Ovary (tissue), 3 donors: ENCODE measurements at regions not wholly inside any gene's neighbourhood (a gene's known extent, or its start where the extent isn't known, plus 50 kb on each side); places are given as distances from the start of the nearest gene placed in this dataset.

Experiments
- CTCF ChIP-seq, 3 donors: fragments of 450-650 bp in 2 of 3; fragments of 200-600 bp in 1 of 3; IDR thresholded peaks; one replicate each; pipeline versions ENCODE4 v1.5.1 to v1.8.0; 2016 to 2022; ENCODE audit warnings: antibody characterized with exemption in 3 of 3, mild to moderate bottlenecking in 1 of 3
- POLR2A ChIP-seq: fragments of 450-650 bp; IDR thresholded peaks from one replicate; pipeline ENCODE4 v1.6.1; 2017; ENCODE audit warnings: antibody characterized with exemption, mild to moderate bottlenecking, moderate library complexity
- donor health status: DM: no; HTN: no; CAD: no.

GRCh38 chr9:34907044-34907443, 51.0 kb upstream of the PHF24 start:
- TF ChIP-seq CTCF (IDR thresholded peaks at IDR 0.05): no peak
- no peak for TF ChIP-seq POLR2A
